GM19240 (cell line): ENCODE measurements at regions not wholly inside any gene's neighbourhood (a gene's known extent, or its start where the extent isn't known, plus 50 kb on each side); places are given as distances from the start of the nearest gene placed in this dataset.
"Not testable (repeated sequence)": the region's sequence is repeated elsewhere in the genome, so short reads cannot be mapped to it uniquely, and the experiment has no call there.

Experiments used
- DNase-seq: peaks from one replicate; pipeline ENCODE4 v3.0.0; 2011; ENCODE audit warnings: low spot score; ENCODE audit not compliant: insufficient read length

DNA sequence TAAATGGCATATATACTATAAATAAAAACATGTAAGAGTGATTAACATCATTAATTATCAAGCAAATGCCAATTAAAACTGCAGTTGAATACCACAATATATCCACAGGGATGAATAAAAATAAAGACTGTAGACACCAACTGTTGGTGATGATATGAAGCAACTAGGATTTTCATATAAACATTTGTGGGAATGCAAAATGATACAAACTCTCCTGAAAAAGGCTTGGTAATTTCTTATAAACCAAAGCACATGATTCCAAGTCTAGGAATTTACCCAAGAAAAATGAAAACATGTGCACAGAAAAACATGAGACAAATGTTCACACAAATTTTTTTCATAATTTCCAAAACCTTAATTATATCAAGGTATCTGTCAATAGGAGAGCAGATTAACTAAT lies 448.1 kb downstream of the ETV1 start:
- no peak for DNase-seq

DNA sequence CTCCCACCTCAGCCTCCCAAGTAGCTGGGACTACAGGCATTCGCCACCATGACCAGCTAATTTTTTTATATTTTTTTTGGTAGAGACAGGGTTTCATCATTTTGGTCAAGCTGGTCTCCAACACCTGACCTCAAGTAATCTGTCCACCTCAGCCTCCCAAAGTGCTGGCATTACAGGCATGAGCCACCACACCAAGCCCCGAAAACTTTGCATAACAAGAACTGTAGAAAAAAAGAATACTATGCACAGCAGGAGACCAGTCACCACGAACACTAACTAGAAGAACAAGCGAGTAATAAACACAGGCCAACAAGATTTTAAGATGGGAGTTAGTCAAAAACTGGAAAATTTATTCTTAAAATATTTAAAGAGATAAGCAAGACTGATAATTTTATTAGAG lies 447.0 kb downstream of the ETV1 start:
- DNase-seq = no peak

DNA sequence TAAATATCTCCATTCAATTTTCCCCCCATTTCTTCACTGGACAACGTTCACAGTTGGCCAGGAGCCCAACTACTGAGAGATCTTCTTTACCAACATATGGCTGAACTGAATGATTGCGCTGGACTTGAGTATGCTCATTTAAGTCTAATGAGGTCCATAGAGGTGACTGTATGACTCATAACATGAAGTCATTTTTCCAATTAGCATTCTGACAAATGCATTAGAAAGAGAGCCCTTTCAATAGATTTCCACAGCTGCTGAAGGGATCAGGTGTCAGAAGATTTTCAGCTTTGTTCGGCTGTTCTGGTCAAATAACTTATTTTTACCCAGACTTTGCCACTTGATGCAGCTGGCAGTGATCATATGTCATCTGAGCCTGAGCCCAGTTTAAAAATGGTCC lies 438.0 kb downstream of the ETV1 start:
- DNase-seq = no peak

DNA sequence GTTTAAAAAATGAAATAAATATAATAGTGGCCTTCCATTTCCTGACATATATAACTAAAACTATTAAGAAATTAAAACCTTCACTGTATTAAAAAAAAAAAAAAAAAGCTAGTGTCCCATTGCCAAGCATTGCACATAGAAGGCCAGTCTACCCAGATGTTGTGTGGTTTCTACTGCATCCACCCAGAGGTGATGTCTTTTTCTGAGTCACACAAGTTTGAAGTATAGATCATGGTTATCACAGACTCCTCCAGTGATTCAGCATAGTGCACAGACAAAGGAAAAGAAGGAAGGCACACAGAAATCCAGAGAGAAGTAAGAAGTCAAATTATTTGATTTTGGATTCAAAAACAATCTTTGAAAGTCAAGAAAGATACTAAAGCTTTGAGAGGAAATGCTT lies 429.0 kb downstream of the ETV1 start:
- no peak for DNase-seq

DNA sequence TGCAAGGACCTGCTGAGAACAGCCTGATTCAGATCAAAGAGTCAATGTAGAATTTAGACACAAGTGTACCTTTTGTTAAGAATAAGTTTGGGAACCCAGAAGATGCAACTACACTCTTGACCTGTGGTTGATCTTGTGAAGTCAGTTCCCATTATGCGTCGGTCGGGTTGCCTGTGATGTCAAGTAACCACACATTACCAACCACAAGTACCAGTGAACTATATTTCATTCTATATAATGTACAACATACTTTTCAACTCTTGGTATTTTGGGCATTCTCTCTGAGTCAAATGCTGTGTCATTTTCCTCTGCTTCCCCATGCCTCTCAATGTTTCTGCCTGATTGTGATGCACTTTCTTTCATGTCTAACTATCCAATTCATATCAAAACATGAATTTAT lies 426.2 kb downstream of the ETV1 start:
- no peak for DNase-seq

DNA sequence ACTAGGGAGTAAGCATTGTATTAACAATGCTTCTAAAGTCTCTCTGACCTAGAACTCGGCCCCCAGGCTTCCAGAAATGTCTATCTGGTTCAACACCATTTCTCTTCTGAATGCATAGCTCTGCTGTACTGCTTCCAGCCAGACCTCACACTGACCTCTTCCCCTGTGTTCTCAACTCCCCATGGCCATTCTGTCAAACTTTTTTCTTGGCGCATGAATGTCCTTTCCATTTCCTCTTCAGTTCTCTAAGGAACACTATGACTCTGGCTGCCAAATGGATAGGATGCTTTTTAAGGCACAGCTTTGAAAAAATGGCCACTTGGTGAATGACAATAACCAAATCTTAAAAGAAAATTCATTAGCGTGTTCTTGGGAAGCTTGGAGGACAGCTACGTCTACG lies 425.8 kb downstream of the ETV1 start:
- no peak for DNase-seq

DNA sequence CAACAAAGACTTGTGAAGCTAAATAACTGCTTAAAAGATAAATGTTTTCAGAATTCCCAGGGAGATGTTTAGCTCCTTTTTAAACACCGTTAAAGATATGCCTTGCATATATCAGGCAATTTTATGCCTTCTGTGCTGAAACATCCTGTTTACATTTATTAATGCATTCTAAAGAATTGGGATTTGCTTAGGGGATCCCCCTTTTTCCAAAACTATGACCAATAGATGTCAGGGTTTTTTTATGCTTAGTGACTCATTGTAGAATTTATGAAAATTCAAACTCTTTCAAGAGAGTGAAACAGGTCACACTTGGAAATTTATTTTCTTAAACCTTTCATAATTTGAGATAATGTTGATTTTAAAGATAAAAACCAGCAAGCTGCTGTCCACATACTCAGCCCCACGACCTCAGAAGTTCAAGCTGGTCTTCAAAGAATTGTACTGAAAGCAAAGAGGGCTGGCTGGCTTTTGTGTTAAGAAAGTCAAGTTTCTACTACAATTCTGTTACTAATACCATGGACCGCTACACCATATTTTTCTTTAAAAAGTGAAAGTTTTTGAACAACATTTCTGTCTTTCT lies 411.8 kb downstream of the ETV1 start:
- DNase-seq = no peak

DNA sequence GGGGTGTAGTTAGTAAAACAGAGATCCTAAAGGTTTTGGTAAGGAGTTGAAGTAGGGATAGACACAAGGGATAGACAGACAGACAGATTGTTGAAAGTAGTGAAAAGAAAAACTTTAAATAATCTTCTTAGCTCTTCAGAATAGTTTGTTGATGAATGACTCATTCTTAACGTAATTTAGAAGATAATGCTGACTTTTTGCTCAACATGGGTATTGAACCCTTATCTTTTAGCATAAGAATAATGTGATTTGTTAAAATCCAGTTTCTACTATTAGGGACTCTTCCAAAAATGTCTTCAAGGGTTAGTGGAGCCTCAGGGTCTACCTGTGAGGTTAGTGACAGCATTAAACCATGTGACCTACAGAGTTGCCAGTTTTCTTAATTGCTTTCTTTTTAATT lies 411.2 kb downstream of the ETV1 start:
- no peak for DNase-seq

DNA sequence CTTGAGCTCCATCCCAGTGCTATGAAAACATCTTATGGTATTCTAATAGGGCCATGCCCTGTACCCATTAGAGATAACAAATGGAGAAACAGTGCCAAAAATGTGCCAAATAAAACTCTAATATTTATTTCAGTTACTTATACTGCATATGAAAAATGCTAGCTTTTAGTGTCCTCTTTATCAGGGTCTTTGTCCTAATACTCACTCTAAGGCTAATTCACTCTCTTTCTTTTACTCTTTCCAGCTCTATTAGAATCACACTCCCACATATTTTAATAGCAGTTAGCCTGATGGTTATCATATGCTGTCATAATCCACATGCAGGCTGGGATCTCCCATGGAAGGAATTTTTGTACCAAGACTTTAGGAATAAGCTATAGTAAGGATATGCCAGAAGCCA lies 408.4 kb downstream of the ETV1 start:
- no peak for DNase-seq

DNA sequence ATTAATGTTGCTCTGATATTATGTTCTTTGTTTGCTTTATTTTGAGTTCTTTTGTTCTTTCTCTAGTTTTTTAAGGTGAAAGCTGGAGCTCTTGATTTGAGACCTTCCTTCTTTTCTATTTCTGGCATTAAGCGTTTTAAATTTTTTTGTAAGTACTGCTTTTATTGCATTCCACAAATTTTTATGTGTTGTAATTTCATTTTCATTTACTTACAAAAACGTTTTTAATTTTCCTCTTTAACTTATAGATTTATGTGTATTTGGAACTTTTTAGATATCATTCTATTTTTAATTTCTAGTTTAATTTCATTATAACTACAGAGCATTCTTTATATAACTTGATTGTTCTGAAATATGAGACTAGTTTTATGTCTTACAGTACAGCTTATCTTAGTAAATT lies 395.6 kb downstream of the ETV1 start:
- DNase-seq = no peak

DNA sequence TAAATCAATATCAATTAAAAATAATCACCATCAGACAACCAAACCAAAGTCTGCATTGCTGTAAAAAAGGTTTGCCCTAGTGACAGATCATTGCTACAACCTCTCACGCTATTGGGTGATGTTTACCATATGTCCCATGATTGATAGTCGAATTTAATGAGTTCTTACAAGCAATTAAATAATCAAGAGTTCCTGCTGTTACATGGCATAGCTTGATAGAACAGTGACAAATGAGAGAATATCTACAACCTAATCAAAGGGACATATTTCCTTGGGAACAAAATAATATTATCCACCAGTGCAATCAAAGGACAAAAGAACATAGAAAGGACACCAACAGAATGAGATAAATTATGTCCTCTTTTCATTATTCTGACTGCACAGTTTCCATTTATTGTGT lies 387.4 kb downstream of the ETV1 start:
- DNase-seq = no peak

DNA sequence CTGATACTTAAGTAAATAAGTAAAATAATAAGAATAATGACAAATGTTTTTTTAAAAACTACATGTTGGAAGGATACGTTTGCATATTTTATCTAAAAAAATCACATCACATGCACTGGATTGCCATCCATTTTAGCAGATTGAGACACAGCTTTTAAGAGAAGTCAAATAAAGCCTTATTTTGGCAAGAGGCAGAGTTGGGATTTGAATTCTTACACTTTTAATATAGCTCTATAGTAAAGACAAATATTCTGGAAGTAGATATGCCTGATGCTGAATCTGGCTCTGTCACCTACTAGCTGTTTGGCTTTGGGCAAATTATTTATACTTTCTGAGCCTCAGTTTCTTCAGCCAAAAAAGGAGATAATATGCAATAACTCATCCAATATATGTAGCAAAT lies 386.4 kb downstream of the ETV1 start:
- DNase-seq = no peak

DNA sequence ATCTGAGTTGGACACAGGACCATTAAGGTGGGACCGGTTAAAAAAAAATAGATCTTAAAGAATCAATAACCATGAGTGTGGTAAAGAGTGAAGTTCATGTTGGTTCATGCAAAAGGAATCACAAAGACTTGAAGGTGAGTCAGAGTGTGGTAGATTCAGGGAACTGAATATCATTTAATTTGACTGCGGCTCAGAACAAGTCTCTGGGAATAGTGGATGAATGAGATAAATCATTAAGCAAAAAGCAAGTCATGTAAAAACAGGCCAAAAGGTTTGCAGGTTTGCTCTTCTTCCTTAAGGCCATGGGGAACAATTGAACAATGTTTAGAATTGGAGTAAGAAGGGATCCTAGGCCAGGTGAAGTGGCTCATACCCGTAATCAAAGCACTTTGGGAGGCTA lies 385.8 kb downstream of the ETV1 start:
- DNase-seq = no peak

DNA sequence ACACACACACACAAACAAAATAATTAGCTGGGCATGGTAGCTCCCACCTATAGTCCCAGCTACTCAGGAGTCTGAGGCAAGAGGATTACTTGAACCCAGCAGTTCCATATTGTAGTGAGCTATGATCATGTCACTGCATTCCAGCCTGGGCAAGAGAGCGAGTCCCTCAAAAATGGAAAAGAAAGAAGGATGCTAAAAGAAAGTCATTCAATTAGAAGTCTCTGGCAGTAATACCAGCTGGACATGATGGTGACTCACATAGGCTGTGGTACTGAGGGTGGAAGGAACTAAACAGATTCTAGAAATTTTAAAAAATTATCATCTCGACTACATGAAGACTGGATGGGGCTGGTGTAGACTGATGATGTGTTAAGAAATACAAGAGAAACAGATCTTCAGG lies 385.3 kb downstream of the ETV1 start:
- no peak for DNase-seq

DNA sequence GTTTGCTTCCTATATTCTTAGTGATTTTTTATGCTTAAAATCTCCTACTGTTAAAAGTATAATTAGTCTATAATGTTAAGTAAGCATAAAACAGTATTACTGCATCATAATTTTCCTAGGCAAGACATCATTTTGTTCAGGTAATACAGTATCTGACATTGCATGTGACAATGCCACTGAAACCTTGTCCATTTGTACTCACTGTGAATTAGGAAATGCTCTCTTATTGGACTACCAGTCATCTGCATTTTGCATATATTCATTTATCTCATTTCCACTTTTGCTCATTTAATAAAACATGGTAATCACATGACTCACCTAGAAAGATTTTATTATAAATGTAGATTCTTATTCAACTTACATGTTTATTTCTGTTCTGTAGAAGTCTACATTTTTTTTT lies 379.1 kb downstream of the ETV1 start:
- no peak for DNase-seq

DNA sequence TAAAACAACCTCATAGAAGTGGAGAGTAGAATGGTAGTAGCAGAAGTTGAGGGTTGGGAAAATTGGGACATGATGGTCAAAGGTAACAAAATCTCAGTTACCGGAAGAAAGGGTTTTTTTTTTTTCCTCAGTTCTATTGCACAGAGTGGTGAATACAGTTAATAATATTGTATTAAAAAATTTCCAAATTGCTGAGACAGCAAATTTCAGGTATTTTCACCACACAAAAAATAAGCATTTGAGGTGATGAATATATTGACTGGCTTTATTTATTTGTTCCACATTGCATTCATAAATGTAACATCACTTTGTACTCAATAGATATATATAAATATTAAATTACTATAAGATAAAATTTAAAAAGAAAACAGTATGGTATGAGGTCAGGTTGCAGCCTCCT lies 373.8 kb downstream of the ETV1 start:
- no peak for DNase-seq

DNA sequence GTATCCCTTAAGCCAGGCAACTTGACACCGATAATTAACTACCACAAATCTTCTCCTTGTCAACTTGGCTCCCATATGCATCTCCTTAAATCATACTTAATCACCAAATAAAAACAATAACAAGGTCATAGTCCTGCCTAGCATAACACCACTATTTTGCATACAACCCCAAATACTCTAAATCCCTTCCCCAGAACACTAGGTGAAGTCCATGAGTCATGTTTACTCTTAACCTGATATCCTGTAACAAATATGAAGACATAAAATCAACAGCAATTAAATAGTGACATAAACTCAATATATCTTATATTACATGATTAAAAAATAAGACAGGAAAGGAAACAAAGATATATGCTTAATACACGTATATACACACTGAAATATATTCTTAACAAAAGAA lies 362.0 kb downstream of the ETV1 start:
- DNase-seq = no peak

DNA sequence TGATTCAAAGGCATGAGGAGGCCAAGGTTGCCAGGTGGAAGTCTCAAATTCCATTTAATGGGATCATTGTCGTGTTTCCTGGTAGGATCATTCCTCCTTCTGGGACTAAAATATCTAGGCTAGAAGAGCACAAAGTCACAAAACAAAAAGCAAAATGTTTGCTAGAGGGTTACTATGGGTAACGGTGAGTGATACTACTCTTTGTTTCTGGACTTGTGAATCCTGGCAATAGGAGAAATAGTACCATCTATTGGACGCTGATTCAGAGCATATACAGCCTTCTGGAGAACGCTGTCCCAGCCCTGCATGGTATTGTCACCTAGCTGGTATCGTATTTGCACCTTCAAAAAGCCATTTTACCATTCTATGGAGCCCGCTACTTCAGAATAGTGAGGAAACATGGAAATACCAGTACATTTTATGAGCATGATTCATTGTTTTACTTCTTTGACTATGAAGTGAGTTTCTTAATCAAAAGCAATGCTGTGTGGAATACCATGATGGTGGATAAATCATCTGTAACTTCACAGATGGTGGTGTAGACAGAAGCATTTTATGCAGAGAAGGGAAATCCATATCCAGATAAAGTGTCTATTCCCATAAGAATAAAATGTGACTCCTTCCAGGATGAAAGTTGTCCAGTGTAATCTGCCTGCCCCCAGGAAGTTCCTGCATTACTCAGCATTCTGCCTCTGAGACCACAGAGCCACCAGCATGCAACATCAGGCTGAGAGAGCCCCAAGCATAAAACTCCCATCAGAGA lies 361.0 kb downstream of the ETV1 start:
- no peak for DNase-seq

DNA sequence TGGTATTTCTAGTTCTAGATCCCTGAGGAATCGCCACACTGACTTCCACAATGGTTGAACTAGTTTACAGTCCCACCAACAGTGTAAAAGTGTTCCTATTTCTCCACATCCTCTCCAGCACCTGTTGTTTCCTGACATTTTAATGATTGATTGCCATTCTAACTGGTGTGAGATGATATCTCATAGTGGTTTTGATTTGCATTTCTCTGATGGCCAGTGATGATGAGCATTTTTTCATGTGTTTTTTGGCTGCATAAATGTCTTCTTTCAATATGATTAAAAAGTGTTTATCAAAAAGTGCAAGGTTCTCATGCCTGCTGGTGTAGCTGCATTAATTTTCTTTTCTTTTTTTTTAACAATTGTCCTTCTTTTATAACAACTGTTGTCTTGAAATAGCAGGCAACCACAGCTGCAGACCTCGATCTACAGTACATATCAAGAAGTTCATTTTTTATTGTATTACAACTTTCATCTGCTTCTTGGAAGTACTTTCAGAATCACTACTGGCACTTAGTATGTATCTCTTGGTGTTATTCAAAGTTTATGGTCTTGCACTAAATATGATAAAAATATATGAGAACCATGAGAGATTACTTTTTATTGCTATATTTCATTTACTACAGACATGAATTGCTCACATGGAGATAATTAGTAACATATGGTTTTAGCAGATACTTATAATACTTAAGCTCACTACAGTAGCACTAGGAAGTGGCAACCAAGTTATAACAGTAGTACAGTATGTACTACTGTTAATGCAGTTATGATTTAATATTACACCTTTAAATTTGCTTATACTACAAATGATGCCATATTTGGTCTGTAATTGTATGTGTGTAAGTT lies 358.0 kb downstream of the ETV1 start:
- DNase-seq = not testable (repeated sequence)

DNA sequence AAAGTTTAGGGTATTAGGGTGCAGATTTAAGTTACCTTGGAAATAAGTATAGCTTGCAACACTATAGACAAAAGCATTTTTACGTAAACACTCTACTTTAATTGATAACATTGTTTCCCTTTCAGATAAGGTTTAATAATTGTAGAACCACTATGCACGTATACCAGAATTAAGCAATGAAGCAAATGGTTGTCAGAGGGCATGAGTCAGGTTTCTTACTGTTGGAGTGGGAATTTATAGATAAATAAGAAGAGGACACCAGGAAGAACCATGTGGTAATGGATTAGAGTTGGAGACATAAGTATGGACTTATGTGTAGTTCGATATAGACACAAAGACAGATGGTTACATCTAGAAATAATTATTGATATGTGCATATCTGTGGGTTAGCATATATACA lies 355.6 kb downstream of the ETV1 start:
- no peak for DNase-seq

DNA sequence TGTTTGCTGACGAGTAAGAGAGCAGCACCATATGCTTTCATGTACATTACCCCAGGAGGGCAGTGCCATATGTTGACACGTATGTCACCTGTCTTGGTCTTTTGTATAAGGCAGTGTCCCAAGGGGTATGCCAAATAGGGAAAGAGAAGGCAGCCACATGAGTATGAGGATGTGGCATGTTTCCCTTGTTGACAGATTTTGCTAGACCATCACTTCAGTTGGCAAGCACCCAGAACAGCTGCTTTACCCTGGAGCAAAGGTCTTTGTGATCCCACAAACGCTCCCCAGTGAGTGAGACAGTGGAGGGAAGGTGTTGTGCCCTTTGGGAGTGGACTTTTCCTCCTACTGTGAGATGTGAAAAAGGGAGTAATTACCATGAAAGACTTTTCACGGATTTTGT lies 350.1 kb downstream of the ETV1 start:
- no peak for DNase-seq

DNA sequence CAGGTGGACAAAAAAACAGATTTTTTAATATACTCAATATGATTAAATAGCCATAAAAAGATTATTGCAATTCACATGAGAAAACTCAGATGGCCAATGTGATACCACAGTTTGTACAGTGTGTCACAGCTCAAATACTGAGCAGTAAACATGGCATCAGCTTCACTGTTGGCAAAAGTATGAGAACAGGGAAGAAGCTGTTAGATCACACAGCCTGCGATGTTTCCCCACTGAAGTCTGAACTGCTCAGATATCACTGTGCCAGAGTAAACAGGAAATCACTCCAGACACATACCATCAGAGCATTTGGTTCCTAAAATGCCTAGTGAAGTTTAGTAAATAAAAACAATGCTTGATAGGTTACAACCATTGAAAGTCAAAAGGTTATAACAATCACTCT lies 347.8 kb downstream of the ETV1 start:
- DNase-seq = no peak

DNA sequence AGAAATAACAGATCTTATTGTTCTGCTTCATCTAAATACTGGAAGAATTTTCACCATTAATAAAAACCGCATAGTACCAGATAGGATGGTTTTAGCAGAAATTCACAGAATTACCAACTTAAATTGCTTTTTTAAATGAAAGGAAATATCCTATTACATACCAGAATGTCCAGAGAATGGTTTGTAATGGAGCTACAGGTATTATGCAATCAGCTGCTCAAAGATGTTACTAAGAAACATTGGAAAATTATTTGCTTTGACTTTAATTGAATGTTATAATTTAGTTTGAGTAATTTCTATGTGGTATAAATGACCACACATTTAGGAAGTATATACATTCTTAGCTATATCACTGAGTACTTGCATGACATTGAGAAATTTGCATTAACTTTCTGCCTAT lies 338.3 kb downstream of the ETV1 start:
- no peak for DNase-seq
